Liver (tissue), 3 donors: ENCODE measurements at regions not wholly inside any gene's neighbourhood (a gene's known extent, or its start where the extent isn't known, plus 50 kb on each side); places are given as distances from the start of the nearest gene placed in this dataset.

Experiments used
- ATF3 ChIP-seq: IDR thresholded peaks from 2 replicates; pipeline ENCODE4 v1.6.1; 2016; ENCODE audit warnings: antibody characterized with exemption
- CTCF ChIP-seq: fragments of 150-350 bp; IDR thresholded peaks from 2 replicates; pipeline ENCODE4 v1.5.1; 2017; ENCODE audit warnings: improper control_type of control experiment, low read depth, low read length; ENCODE audit not compliant: missing input control
- TAF1 ChIP-seq: conservative IDR thresholded peaks from 2 replicates; pipeline ENCODE4 v1.6.1; 2016; ENCODE audit warnings: antibody characterized with exemption, mild to moderate bottlenecking
- donor health status: healthy.
- donor health status: healthy.

- no peak for TF ChIP-seq CTCF
- TF ChIP-seq TAF1: no peak
- no peak for TF ChIP-seq ATF3
Measured at GRCh38 chr2:66058675-66059074, 376.2 kb upstream of the MEIS1 start.
